IMR-90 (cell line): ENCODE measurements at regions not wholly inside any gene's neighbourhood (a gene's known extent, or its start where the extent isn't known, plus 50 kb on each side); places are given as distances from the start of the nearest gene placed in this dataset.

Experiments
- CHD1 ChIP-seq: IDR thresholded peaks from 2 replicates; pipeline ENCODE4 v1.6.1; 2012; ENCODE audit warnings: low read depth, low read length, improper control_type of control experiment
- FOS ChIP-seq: fragments of 150-350 bp; IDR thresholded peaks from 2 replicates; pipeline ENCODE4 v1.6.1; 2016; ENCODE audit warnings: low read depth, low read length
- MAFK ChIP-seq: IDR thresholded peaks from 2 replicates; pipeline ENCODE4 v1.6.1; 2012; ENCODE audit warnings: low read depth, low read length, improper control_type of control experiment
- POLR2A ChIP-seq: IDR thresholded peaks from 2 replicates; pipeline ENCODE4 v1.6.1; 2012; ENCODE audit warnings: mild to moderate bottlenecking, low read depth, low read length
- RCOR1 ChIP-seq: IDR thresholded peaks from 2 replicates; pipeline ENCODE4 v1.6.1; 2012; ENCODE audit warnings: mild to moderate bottlenecking, low read length, improper control_type of control experiment; ENCODE audit not compliant: insufficient replicate concordance
- RFX5 ChIP-seq: IDR thresholded peaks from 2 replicates; pipeline ENCODE4 v1.8.0; 2012; ENCODE audit warnings: low read depth, mild to moderate bottlenecking, low read length, moderate library complexity
- SMC3 ChIP-seq: fragments of 150-350 bp; IDR thresholded peaks from 2 replicates; pipeline ENCODE4 v1.6.1; 2016; ENCODE audit warnings: low read depth, mild to moderate bottlenecking, antibody characterized with exemption, low read length, moderate library complexity
- USF2 ChIP-seq: fragments of 150-350 bp; IDR thresholded peaks from 2 replicates; pipeline ENCODE4 v1.6.1; 2017; ENCODE audit warnings: mild to moderate bottlenecking, antibody characterized with exemption, low read length, low read depth
- TF ChIP-seq, protein P1 (sequence below): conservative IDR thresholded peaks from 2 replicates; pipeline ENCODE4 v1.5.1; 2012; ENCODE audit warnings: mild to moderate bottlenecking, low read depth, low read length, improper control_type of control experiment
- TF ChIP-seq, protein P2 (sequence below): fragments of 150-350 bp; IDR thresholded peaks from 2 replicates; pipeline ENCODE4 v1.6.1; 2016; ENCODE audit warnings: low read depth, mild to moderate bottlenecking, low read length, moderate library complexity, borderline replicate concordance

- TF ChIP-seq, protein P1, sequence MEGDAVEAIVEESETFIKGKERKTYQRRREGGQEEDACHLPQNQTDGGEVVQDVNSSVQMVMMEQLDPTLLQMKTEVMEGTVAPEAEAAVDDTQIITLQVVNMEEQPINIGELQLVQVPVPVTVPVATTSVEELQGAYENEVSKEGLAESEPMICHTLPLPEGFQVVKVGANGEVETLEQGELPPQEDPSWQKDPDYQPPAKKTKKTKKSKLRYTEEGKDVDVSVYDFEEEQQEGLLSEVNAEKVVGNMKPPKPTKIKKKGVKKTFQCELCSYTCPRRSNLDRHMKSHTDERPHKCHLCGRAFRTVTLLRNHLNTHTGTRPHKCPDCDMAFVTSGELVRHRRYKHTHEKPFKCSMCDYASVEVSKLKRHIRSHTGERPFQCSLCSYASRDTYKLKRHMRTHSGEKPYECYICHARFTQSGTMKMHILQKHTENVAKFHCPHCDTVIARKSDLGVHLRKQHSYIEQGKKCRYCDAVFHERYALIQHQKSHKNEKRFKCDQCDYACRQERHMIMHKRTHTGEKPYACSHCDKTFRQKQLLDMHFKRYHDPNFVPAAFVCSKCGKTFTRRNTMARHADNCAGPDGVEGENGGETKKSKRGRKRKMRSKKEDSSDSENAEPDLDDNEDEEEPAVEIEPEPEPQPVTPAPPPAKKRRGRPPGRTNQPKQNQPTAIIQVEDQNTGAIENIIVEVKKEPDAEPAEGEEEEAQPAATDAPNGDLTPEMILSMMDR: no peak
- no peak for TF ChIP-seq POLR2A
- no peak for TF ChIP-seq RCOR1
- TF ChIP-seq, protein P2, sequence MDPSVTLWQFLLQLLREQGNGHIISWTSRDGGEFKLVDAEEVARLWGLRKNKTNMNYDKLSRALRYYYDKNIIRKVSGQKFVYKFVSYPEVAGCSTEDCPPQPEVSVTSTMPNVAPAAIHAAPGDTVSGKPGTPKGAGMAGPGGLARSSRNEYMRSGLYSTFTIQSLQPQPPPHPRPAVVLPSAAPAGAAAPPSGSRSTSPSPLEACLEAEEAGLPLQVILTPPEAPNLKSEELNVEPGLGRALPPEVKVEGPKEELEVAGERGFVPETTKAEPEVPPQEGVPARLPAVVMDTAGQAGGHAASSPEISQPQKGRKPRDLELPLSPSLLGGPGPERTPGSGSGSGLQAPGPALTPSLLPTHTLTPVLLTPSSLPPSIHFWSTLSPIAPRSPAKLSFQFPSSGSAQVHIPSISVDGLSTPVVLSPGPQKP: no peak
- TF ChIP-seq RFX5: no peak
- no peak for TF ChIP-seq MAFK
- no peak for TF ChIP-seq CHD1
- no peak for TF ChIP-seq FOS
- TF ChIP-seq USF2: no peak
- no peak for TF ChIP-seq SMC3
These were observed 222.7 kb downstream of the CHIC2 start for GRCh38 chr4:53841711-53842110.
